PC-3 (cell line): ENCODE measurements at regions not wholly inside any gene's neighbourhood (a gene's known extent, or its start where the extent isn't known, plus 50 kb on each side); places are given as distances from the start of the nearest gene placed in this dataset.
"Not testable (repeated sequence)": the region's sequence is repeated elsewhere in the genome, so short reads cannot be mapped to it uniquely, and the experiment has no call there.

Experiments used
- EZH2 ChIP-seq: fragments of 300-600 bp; sonication (generic); IDR thresholded peaks from one replicate; pipeline ENCODE4 v1.6.1; 2017; ENCODE audit warnings: antibody characterized with exemption, mild to moderate bottlenecking, low read length; ENCODE audit not compliant: unreplicated experiment
- TF ChIP-seq, protein P1 (sequence below): fragments of 300-600 bp; sonication (generic); conservative IDR thresholded peaks from 2 replicates; pipeline ENCODE4 v1.5.1; 2017; ENCODE audit warnings: antibody characterized with exemption, low read depth, mild to moderate bottlenecking, low read length

DNA sequence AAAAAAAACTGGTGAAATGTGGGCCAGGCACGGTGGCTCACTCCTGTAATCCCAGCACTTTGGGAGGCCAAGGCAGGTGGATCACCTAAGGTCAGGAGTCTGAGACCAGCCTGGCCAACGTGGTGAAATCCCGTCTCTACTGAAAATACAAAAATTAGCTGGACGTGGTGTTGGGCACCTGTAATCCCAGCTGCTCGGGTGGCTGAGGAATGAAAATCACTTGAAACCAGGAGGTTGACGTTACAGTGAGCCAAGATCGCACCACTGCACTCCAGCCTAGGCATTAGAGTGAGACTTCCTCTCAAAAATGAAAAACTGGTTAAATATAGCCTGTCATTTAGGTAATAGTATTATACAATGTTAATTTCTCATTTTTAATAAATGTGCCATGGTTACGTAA lies 1692.0 kb downstream of the SPATA31A7 start:
- TF ChIP-seq, protein P1, sequence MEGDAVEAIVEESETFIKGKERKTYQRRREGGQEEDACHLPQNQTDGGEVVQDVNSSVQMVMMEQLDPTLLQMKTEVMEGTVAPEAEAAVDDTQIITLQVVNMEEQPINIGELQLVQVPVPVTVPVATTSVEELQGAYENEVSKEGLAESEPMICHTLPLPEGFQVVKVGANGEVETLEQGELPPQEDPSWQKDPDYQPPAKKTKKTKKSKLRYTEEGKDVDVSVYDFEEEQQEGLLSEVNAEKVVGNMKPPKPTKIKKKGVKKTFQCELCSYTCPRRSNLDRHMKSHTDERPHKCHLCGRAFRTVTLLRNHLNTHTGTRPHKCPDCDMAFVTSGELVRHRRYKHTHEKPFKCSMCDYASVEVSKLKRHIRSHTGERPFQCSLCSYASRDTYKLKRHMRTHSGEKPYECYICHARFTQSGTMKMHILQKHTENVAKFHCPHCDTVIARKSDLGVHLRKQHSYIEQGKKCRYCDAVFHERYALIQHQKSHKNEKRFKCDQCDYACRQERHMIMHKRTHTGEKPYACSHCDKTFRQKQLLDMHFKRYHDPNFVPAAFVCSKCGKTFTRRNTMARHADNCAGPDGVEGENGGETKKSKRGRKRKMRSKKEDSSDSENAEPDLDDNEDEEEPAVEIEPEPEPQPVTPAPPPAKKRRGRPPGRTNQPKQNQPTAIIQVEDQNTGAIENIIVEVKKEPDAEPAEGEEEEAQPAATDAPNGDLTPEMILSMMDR: not testable (repeated sequence)
- not testable (repeated sequence) for TF ChIP-seq EZH2
